Heart right ventricle (tissue), 16 donors: ENCODE measurements at regions not wholly inside any gene's neighbourhood (a gene's known extent, or its start where the extent isn't known, plus 50 kb on each side); places are given as distances from the start of the nearest gene placed in this dataset.
"Not testable (repeated sequence)": the region's sequence is repeated elsewhere in the genome, so short reads cannot be mapped to it uniquely, and the experiment has no call there.

Source experiments
- ATAC-seq, 8 donors: fragments of 200-7000 bp; cut with Tn5 transposase; one replicate each; pipeline ENCODE4 v1.9.1; 2020; ENCODE audit warnings: mild to moderate bottlenecking in 8 of 8, moderate library complexity in 8 of 8, moderate number of reproducible peaks in 1 of 8
- DNase-seq, 2 donors: peaks; one replicate each; pipeline ENCODE4 v3.0.0-alpha.2; 2020
- H3K27ac ChIP-seq, 10 donors: fragments of 200-600 bp; sonication (generic) in 2 of 10; one replicate each; pipeline versions ENCODE4 v1.5.0 to v1.8.0; 2020 to 2022; ENCODE audit warnings: mild to moderate bottlenecking in 3 of 10
- H3K27me3 ChIP-seq, 7 donors: fragments of 200-600 bp; one replicate each; pipeline ENCODE4 v1.8.0; 2021 to 2022; ENCODE audit warnings: mild to moderate bottlenecking in 2 of 7
- H3K36me3 ChIP-seq, 9 donors: fragments of 200-600 bp; sonication (generic) in 1 of 9; one replicate each; pipeline versions ENCODE4 v1.5.0 to v1.8.0; 2020 to 2022; ENCODE audit warnings: mild to moderate bottlenecking in 2 of 9
- H3K4me1 ChIP-seq, 9 donors: fragments of 200-600 bp; sonication (generic) in 1 of 9; one replicate each; pipeline versions ENCODE4 v1.5.0 to v1.8.0; 2020 to 2022; ENCODE audit warnings: mild to moderate bottlenecking in 4 of 9
- H3K4me3 ChIP-seq, 10 donors: fragments of 200-600 bp; sonication (generic) in 2 of 10; one replicate each; pipeline versions ENCODE4 v1.5.0 to v1.8.0; 2020 to 2022; ENCODE audit warnings: mild to moderate bottlenecking in 7 of 10, moderate library complexity in 2 of 10
- H3K9me3 ChIP-seq, 11 donors: fragments of 200-600 bp in 10 of 11; sonication (generic) in 2 of 11; one replicate each; pipeline versions ENCODE4 v1.5.0 to v1.8.0; 2013 to 2022; ENCODE audit warnings: mild to moderate bottlenecking in 2 of 11, control low read depth in 1 of 11, moderate library complexity in 1 of 11
- CTCF ChIP-seq, 9 donors: fragments of 200-600 bp; sonication (generic) in 2 of 9; IDR thresholded peaks; one replicate each; pipeline versions ENCODE4 v1.5.0 to v1.8.0; 2021 to 2022; ENCODE audit warnings: antibody characterized with exemption in 9 of 9, mild to moderate bottlenecking in 5 of 9, moderate library complexity in 1 of 9
- WGBS, 2 donors: extraction: QIAGEN DNeasy Blood & Tissue Kit; methylation state at CpG; one replicate each; pipeline ENCODE4 v1.1.7; 2013; ENCODE audit warnings: inconsistent platforms in 1 of 2; 5-methylcytosine and 5-hydroxymethylcytosine counted together
- intact Hi-C, 10 donors: fragments of 100-400 bp; cut with DNase I; formaldehyde crosslinking; loops; one replicate each; pipeline versions ENCODE4 v1.11.1 to v1.14.2; 2022
- donor health status: Arrhythmogenic right ventricular cardiomyopathy.
- donor health status: ischemic (EF 13 %, LVEDD 7.1; RV severe dilation, severe dysfunction).
- donor health status: healthy with polysubstance abuse.
- donor health status: DM: no; HTN: yes; CAD: no.
- donor health status: DM: no; HTN: no; CAD: no.
- donor health status: ischemic (EF 25% LVEDD 6.9; RV normal size, moderate dysfunction).
- donor health status: ischemic (EF 25% LVEDD 5.7; RV mildly dilated, moderate dysfunction).
- donor health status: healthy.
- donor health status: DM: yes; HTN: yes; CAD: no.
- donor health status: Ischemic cardiomyopathy.
- donor health status: ischemic (EF 35%, LVEDD 5.7; RV mildly dilated, moderate dysfunction).
- donor health status: nonischemic (EF 11% LVEDD 7.7; RV severe dilation, severe dysfunction).
- donor health status: DM: yes; HTN: yes; CAD: no.
- donor health status: PGD.
- donor health status: ischemic (EF 29% LVEDD 5.4; RV normal size, mild dysfunction).
- donor health status: nonischemic (EF 23%, LVEDD 6.1; RV moderate dilation, normal function).

GRCh38 chr16:29139261-29139802 lies 154.5 kb downstream of the LAT start:
- 78 to 85% methylated on average over 17 of the region's 17 CpGs for WGBS, 2 donors
- no peak overlapping the region for H3K4me3 ChIP-seq
- H3K4me1 ChIP-seq: no peaks in the 10 kb centered on the region
- H3K36me3 ChIP-seq: no peaks in the 10 kb centered on the region
- no peak overlapping the region for H3K27ac ChIP-seq
- H3K27me3 ChIP-seq: no peaks in the 10 kb centered on the region
- ATAC-seq: peak in 1 of 8 donors; percentile 19
- H3K9me3 ChIP-seq: no peaks in the 10 kb centered on the region
- intact Hi-C loops: no loop called here
- TF ChIP-seq CTCF (IDR thresholded peaks at IDR 0.05): no peak
- DNase-seq: no peak

GRCh38 chr16:29138698-29139097 lies 153.8 kb downstream of the LAT start:
- H3K4me1 ChIP-seq, H3K36me3 ChIP-seq, intact Hi-C loops, H3K9me3 ChIP-seq, H3K27me3 ChIP-seq, DNase-seq, H3K27ac ChIP-seq, H3K4me3 ChIP-seq, ATAC-seq: not testable (repeated sequence)
- WGBS, 2 donors: 72 to 77% methylated on average over 11 of the region's 11 CpGs

GRCh38 chr16:29137894-29138662 lies 153.2 kb downstream of the LAT start:
- WGBS, 2 donors: 89 to 95% methylated on average over 26 of the region's 26 CpGs
- intact Hi-C loops, H3K27me3 ChIP-seq, H3K4me3 ChIP-seq, H3K4me1 ChIP-seq, H3K9me3 ChIP-seq, ATAC-seq, H3K36me3 ChIP-seq, DNase-seq, H3K27ac ChIP-seq: not testable (repeated sequence)

- H3K27me3 ChIP-seq, DNase-seq, H3K27ac ChIP-seq, H3K36me3 ChIP-seq, H3K4me3 ChIP-seq, H3K4me1 ChIP-seq, intact Hi-C loops, H3K9me3 ChIP-seq, ATAC-seq: not testable (repeated sequence)
- 87 to 89% methylated on average over 7 of the region's 7 CpGs for WGBS, 2 donors
These were observed 152.6 kb downstream of the LAT start for GRCh38 chr16:29137461-29137860.

GRCh38 chr16:29136916-29137315 lies 152.1 kb downstream of the LAT start:
- H3K4me1 ChIP-seq: peaks cover 0 to 10% (median 3%) of the 10 kb centered on the region in 9 donors
- H3K36me3 ChIP-seq, DNase-seq, intact Hi-C loops, ATAC-seq, H3K9me3 ChIP-seq, H3K27me3 ChIP-seq, H3K27ac ChIP-seq, H3K4me3 ChIP-seq: not testable (repeated sequence)
- WGBS, 2 donors: 90 to 91% methylated on average over 8 of the region's 8 CpGs

- H3K9me3 ChIP-seq, H3K27ac ChIP-seq, H3K36me3 ChIP-seq, intact Hi-C loops, ATAC-seq, H3K4me3 ChIP-seq, H3K27me3 ChIP-seq, DNase-seq: not testable (repeated sequence)
- peaks cover 0 to 17% (median 8%) of the 10 kb centered on the region in 9 donors for H3K4me1 ChIP-seq
- WGBS, 2 donors: 97 to 100% methylated on average over 4 of the region's 4 CpGs
These were observed 151.3 kb downstream of the LAT start for GRCh38 chr16:29136046-29136696.

GRCh38 chr16:29135098-29135497 lies 150.2 kb downstream of the LAT start:
- intact Hi-C loops, H3K36me3 ChIP-seq, H3K27me3 ChIP-seq, H3K27ac ChIP-seq, H3K4me3 ChIP-seq, ATAC-seq, H3K9me3 ChIP-seq, DNase-seq: not testable (repeated sequence)
- peaks cover 4 to 28% (median 15%) of the 10 kb centered on the region in 9 donors for H3K4me1 ChIP-seq
- WGBS, 2 donors: 98 to 99% methylated on average over 6 of the region's 6 CpGs

GRCh38 chr16:29133681-29134430 lies 149.0 kb downstream of the LAT start:
- 71 to 72% methylated on average over 25 of the region's 25 CpGs for WGBS, 2 donors

GRCh38 chr16:29132869-29133268 lies 148.0 kb downstream of the LAT start:
- ATAC-seq, H3K27me3 ChIP-seq, H3K36me3 ChIP-seq, DNase-seq, H3K9me3 ChIP-seq, H3K4me3 ChIP-seq, H3K27ac ChIP-seq, intact Hi-C loops: not testable (repeated sequence)
- peaks cover 11 to 47% (median 24%) of the 10 kb centered on the region in 9 donors for H3K4me1 ChIP-seq
- WGBS, 2 donors: 90 to 91% methylated on average over 13 to 14 of the region's 19 CpGs

More at GRCh38 chr16:29133681-29134430, 149.0 kb downstream of the LAT start:
- Histone ChIP-seq H3K4me1 (peaks cover 11 to 40% (median 24%) of the 10 kb centered on the region in 9 donors), H3K27ac (peak overlapping the region in 1 of 10 donors; percentile 15)
- intact Hi-C loops, H3K9me3 ChIP-seq, H3K27me3 ChIP-seq, H3K36me3 ChIP-seq, H3K4me3 ChIP-seq, DNase-seq: not testable (repeated sequence)
- ATAC-seq: peak in 1 of 8 donors; percentile 12
